ENCODE measurements at regions not wholly inside any gene's neighbourhood (a gene's known extent, or its start where the extent isn't known, plus 50 kb on each side); places are given as distances from the start of the nearest gene placed in this dataset.

GRCh38 chr12:25698772-25699171, 145.7 kb upstream of the LMNTD1 start:
- Mint-ChIP-seq H3K9me3 (peaks cover 3 to 12% of the 10 kb centered on the region in 2 experiments), H3K4me3 (no peak overlapping the region), H3K36me3 (ENCODE audit: insufficient read depth in 1 of 3, low read depth in 3 of 3) (peaks cover 0 to 13% (median 0%) of the 10 kb centered on the region in 3 experiments; a peak in 3 of 7 replicates), H3K4me1 (peaks cover 4% of the 10 kb centered on the region in 2 experiments), H3K27me3 (ENCODE audit: low read depth) (no peaks in the 10 kb centered on the region; the same call in 1 of the 2 replicates), H3K27ac (no peak overlapping the region)
- DNase-seq: no peak
- H3K14ac ChIP-seq (ENCODE audit: insufficient read depth, low read length): no peak overlapping the region
- H2BK5ac ChIP-seq (ENCODE audit: insufficient read length, low read length): no peak overlapping the region
- no peak overlapping the region for H3T11ph ChIP-seq (ENCODE audit: low read length)
- no peak overlapping the region for H2AFZ ChIP-seq (ENCODE audit: low read length)
- no peak overlapping the region for H3K4ac ChIP-seq (ENCODE audit: low read depth, low read length)
- H4K5ac ChIP-seq (ENCODE audit: insufficient read length, low read depth, low read length): no peak overlapping the region
- H2AK5ac ChIP-seq (ENCODE audit: insufficient read length, low read length): no peak overlapping the region
- no peak overlapping the region for H3K4me2 ChIP-seq (ENCODE audit: insufficient read depth, insufficient read length, low read length)
- H4K8ac ChIP-seq (replicated peaks; ENCODE audit: insufficient read length, low read depth, low read length): no peak overlapping the region
- no peaks in the 10 kb centered on the region for H4K20me1 ChIP-seq (ENCODE audit: control insufficient read depth, insufficient read depth, insufficient read length)
- H3K79me1 ChIP-seq (ENCODE audit: insufficient read depth, low read depth, low read length, poor library complexity, severe bottlenecking): no peaks in the 10 kb centered on the region
- no peak overlapping the region for H3K18ac ChIP-seq (ENCODE audit: insufficient read length, low read depth, low read length)
- H2BK12ac ChIP-seq (ENCODE audit: insufficient read length, low read depth, low read length): no peak overlapping the region
- no peaks in the 10 kb centered on the region for H3K79me2 ChIP-seq (ENCODE audit: insufficient read depth, low read length)
- no peak overlapping the region for H3K23ac ChIP-seq (ENCODE audit: insufficient read length, low read depth, low read length)
- no peaks in the 10 kb centered on the region for H3K9me3 ChIP-seq (ENCODE audit: control insufficient read depth, low read depth, low read length)
- no peak overlapping the region for H4K91ac ChIP-seq (ENCODE audit: insufficient read length, low read depth, low read length)
- no peak overlapping the region for H2BK120ac ChIP-seq (ENCODE audit: low read depth, low read length, poor library complexity, severe bottlenecking)
- no peak overlapping the region for H3K9ac ChIP-seq (ENCODE audit: extremely low read depth, insufficient read length, low read length)
- no peak overlapping the region for H2BK20ac ChIP-seq (ENCODE audit: low read depth, low read length, poor library complexity, severe bottlenecking)
- no peaks in the 10 kb centered on the region; the same call in 1 of the 2 replicates for H3K4me1 ChIP-seq (ENCODE audit: insufficient read depth, low read length)
- H3K27me3 ChIP-seq (ENCODE audit: insufficient read depth, low read length): no peaks in the 10 kb centered on the region
- no peak overlapping the region for H2BK15ac ChIP-seq (ENCODE audit: low read depth, low read length)
- H3K56ac ChIP-seq (ENCODE audit: insufficient read length, low read depth, low read length): no peak overlapping the region
- WGBS (ENCODE audit: extremely low coverage, insufficient read length, low lambda C conversion rate): no CpG with 5 or more reads among the region's 2 CpGs
- no peak for TF ChIP-seq CTCF (conservative IDR thresholded peaks at IDR 0.05)
- no peak overlapping the region for H3K27ac ChIP-seq (ENCODE audit: insufficient read length, low read depth, low read length)
- H3K23me2 ChIP-seq (ENCODE audit: insufficient read length, low read depth, low read length, poor library complexity, severe bottlenecking): no peaks in the 10 kb centered on the region
